ENCODE measurements at regions not wholly inside any gene's neighbourhood (a gene's known extent, or its start where the extent isn't known, plus 50 kb on each side); places are given as distances from the start of the nearest gene placed in this dataset.

DNA sequence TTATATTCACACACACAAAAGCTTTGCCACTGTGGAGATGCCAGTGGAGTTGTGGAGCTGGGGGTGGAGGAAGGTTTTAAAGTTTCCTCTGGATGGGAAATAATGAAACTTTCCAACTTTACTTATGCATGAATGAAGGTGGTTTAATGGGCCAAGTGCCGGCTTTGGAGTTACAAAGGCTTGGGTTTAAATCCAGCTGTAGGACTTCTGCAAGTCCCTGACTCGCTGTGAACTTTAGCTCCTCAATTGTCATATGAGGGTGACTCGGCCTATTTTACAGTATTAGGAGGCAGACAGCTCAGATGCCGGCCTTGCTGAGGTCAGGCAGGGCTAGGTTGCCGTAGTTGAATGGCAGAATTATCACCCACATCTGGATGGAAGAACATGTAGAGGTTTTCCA, 415.8 kb upstream of the TRIB2 start:
- TF ChIP-seq GATA2 (IDR thresholded peaks at IDR 0.05; ENCODE audit: low read depth, low read length) (no peak), GATA3 (IDR thresholded peaks at IDR 0.05; ENCODE audit: low read depth, low read length) (no peak)

DNA sequence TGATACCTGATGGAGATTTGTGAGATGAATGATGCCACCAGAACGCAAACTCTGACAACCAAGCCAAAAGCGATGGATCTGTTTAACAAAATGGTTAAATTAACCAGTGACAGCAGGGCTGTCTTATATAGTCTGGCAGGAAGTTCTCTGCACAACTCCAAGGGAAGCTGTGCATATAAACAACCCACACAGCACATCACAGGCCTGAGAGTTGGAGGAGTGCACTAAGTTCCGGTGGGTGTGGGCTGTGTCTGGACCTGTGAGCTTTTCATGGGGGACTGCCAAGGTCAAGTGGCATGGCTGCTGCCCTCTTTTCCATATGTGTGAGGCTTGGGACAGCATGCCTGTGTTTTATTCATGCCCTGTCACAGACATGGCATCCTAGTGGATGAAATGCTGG, 414.6 kb upstream of the TRIB2 start:
- TF ChIP-seq GATA3 (IDR thresholded peaks at IDR 0.05; ENCODE audit: low read depth, low read length) (no peak), GATA2 (IDR thresholded peaks at IDR 0.05; ENCODE audit: low read depth, low read length) (no peak)

GRCh38 chr2:12302691-12303090, 414.0 kb upstream of the TRIB2 start:
- TF ChIP-seq GATA3 (IDR thresholded peaks at IDR 0.05; ENCODE audit: low read depth, low read length) (no peak), GATA2 (IDR thresholded peaks at IDR 0.05; ENCODE audit: low read depth, low read length) (no peak)

DNA sequence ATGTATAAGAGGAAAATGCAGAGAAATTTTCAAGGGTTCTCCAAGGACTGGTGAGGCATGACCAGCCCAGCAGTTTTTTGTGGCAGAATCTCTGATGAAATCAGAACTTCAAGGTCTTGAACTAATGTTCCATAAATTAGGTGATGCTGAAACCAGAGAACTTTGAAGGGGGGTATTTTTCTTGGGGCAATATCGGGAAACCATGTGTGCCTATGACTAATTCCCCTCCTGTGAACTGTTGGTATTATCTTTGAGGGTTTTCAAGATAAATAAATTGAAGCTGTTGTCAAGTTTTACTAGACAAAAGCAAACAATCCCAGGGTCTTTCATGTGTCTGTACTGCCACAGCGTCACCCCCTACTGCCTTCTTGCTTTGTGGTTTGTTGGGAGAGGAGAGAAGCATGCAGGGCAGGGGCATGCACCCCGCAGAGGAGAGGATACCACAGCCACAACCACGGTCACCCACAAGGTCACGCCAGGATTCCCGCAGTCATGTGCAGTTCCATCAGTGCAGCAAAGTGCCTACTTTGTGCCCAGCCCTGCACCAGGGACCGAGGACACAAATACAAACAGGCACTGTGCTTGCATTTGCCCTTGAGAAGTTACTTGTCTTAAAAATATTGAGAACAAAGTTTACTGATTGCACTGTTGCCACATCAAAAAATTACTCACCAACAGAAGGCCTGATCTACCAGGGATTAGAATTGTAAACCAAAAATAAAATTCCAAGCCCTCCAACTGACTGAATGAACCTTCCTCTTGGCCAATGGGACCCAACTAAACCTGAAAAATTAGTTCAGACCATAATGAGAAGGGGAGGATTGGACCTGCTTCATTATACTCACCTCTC, 413.3 kb upstream of the TRIB2 start:
- TF ChIP-seq GATA2 (IDR thresholded peaks at IDR 0.05; ENCODE audit: low read depth, low read length), result no peak
- TF ChIP-seq GATA3 (IDR thresholded peaks at IDR 0.05; ENCODE audit: low read depth, low read length), result no peak

DNA sequence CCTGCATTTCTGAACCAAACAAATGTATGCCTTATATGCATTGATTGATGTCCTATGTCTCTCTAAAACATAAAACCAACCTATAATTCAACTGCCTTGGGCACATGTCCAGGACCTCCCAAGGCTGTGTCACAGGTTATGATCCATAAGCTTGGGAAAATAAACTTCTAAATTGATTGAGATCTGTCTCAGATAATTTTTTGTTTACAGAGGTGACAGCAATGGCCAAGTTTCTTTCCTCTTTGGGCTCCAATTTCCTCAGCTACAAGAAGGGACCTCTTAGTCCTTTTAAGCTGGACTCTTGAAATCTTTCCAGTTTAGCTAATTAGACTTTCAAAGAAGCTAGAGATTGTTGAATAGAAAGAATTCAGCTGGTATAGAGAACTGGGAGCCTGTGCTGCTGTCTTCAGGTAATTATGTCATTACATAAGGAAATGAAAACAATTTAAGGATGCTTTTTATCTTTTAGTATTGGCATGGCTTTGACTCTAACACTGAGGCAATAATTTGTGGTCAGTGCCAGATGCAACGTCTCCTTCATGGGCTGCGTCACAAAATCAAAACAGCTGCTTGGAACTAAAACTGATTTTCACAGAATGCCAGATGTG, 412.1 kb upstream of the TRIB2 start:
- TF ChIP-seq GATA2 (IDR thresholded peaks at IDR 0.05; ENCODE audit: low read depth, low read length), result no peak
- TF ChIP-seq GATA3 (IDR thresholded peaks at IDR 0.05; ENCODE audit: low read depth, low read length), result no peak

DNA sequence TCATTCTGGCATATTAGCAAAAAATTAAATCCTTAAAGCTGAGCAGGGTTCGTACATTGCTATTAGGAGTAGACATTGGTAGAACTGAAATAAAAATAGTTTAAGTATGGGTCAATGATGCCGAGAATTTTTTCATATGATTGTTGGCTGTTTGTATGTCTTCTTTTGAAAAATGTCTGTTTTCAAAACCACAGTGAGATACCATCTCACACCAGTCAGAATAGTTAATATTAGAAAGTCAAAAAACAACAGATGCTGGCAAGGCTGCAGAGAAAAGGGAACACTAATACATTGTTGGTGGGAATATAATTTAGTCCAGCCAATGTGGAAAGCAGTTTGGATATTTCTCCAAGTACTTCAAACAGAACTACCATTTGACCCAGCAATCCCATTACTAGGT, 410.8 kb upstream of the TRIB2 start:
- no peak for TF ChIP-seq GATA2 (IDR thresholded peaks at IDR 0.05; ENCODE audit: low read depth, low read length)

DNA sequence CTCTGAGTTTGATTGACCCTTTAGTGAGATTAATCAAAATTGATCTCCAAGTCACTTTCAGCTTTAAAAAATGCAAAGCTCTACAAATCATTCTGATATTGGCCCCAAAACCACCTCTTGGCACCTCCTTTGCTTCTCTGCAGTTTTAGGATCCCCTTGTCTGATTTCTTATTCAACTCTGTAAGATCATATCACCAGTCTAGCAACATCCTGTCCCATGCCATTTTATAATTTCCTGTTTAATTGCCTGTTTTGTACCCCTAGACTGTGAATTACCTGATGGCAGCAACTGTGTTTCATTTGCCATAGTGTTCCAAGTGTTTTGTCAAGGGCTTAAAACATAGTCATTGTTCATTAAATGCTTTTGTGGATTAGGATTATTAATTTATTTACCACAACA, 406.3 kb upstream of the TRIB2 start:
- TF ChIP-seq GATA2 (IDR thresholded peaks at IDR 0.05; ENCODE audit: low read depth, low read length) (no peak), GATA3 (IDR thresholded peaks at IDR 0.05; ENCODE audit: low read depth, low read length) (no peak)

DNA sequence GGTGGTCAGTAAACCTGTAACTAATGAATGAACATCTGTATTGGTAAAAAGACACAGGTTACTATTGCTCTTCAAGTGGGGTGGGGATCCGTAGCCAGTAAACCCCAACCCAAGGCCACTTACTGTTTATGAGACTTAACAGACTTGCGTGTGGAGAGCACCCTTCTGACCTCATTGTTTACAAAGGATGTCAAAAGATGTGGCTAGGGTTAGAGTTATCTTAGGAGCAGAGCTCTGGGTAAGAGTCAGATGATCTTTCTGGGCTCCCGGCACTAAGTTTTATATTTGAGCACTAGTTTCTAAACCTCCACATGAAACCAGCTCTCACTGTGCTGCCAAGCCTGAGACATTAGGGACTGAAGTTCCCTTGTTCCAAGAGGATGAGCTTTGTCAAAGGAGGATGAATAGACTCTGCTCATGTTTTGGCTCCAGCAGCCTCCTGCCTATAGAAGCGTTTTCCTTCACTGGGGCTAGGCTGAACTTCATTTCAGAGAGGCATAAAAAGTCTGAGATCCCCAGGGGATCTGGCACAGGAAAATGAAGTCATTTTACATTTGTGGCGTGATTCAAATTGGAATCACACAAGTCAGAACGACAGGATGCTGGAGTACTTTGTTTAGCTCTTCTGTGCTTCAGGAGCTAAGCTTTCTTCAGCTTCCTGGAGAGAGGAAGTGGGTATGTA, 403.1 kb upstream of the TRIB2 start:
- no peak for TF ChIP-seq GATA3 (IDR thresholded peaks at IDR 0.05; ENCODE audit: low read depth, low read length)
- TF ChIP-seq GATA2 (IDR thresholded peaks at IDR 0.05; ENCODE audit: low read depth, low read length), result no peak

DNA sequence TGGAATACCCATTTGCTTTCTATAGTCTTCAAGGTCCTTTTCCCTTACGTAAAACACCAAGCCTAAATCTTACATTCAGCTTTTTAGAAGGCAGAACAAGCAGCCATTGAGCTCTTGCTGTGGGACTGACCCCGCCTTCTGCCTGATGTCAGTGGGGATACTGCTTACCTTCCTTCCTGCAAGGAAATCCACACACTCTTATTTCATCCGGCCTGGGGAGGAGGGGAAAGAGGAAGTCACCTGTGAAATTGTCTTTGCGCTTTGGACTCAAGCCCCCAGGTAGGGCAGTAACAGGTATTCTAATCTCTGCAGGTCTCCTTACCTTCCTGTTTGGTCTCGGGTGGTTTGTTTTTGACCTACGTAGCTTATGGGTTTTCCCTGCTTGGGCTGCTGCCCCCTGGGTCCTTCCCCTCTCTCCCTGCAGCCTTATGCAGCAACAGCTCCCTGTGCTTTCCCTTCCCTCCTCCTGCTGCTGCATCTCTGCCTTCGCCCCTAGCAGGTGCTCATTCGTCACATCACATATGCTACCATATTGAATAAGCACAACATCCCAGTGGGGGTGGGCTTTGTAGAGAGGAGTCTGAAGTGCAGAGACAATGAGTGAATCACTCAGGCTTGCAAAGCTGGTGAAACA, 402.5 kb upstream of the TRIB2 start:
- TF ChIP-seq GATA2 (IDR thresholded peaks at IDR 0.05; ENCODE audit: low read depth, low read length) (no peak), GATA3 (IDR thresholded peaks at IDR 0.05; ENCODE audit: low read depth, low read length) (no peak)

DNA sequence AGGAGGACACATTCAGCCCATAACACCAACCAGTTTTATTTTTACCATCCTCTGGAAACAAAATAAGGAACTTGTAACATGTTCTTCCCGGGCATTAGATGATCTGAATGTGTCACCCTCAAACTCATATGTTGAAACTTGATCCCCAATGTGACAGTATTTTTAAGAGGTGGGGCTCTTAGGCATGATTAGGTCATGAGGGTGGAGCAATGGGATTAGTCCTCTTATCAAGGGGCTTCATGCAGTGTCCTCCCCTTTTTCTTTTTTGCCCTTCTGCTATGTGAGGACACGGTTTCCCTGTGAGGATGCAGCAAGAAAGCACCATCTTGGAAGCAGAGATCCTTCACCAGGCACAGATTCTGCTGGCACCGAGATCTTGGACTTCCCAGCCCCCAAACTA, 401.5 kb upstream of the TRIB2 start:
- TF ChIP-seq GATA3 (IDR thresholded peaks at IDR 0.05; ENCODE audit: low read depth, low read length) (no peak), GATA2 (IDR thresholded peaks at IDR 0.05; ENCODE audit: low read depth, low read length) (no peak)

- no peak for TF ChIP-seq GATA3 (IDR thresholded peaks at IDR 0.05; ENCODE audit: low read depth, low read length)
- TF ChIP-seq GATA2 (IDR thresholded peaks at IDR 0.05; ENCODE audit: low read depth, low read length), result no peak
Observed at GRCh38 chr2:12316476-12316875, 400.3 kb upstream of the TRIB2 start.

GRCh38 chr2:12317286-12317685, 399.4 kb upstream of the TRIB2 start:
- TF ChIP-seq GATA3 (IDR thresholded peaks at IDR 0.05; ENCODE audit: low read depth, low read length) (no peak), GATA2 (IDR thresholded peaks at IDR 0.05; ENCODE audit: low read depth, low read length) (no peak)

GRCh38 chr2:12317814-12318426, 398.8 kb upstream of the TRIB2 start:
- TF ChIP-seq GATA3 (IDR thresholded peaks at IDR 0.05; ENCODE audit: low read depth, low read length), result no peak
- no peak for TF ChIP-seq GATA2 (IDR thresholded peaks at IDR 0.05; ENCODE audit: low read depth, low read length)

Measured in SH-SY5Y (cell line).